ENCODE measurements at regions not wholly inside any gene's neighbourhood (a gene's known extent, or its start where the extent isn't known, plus 50 kb on each side); places are given as distances from the start of the nearest gene placed in this dataset.

DNA sequence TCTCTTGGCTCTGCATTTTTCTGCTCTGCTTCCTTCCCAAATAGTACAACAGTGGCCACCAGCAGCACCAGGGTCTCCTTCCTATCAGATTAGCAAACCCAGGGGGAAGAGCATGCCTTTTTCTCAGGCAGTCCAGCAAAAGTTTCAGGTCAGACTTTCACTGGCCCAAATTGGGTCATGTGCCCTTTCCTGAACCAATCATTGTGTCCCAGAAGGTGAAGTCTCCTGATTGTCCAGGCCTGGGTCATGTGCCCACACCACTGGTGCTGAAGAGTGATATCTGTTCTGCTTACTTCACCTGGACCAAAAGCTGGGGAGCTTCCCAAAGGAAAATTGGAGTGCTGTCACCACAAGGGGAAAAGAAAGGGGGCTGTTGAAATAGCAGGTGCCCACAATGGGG is 64.1 kb upstream of the ALX4 start:
- TF ChIP-seq, protein P1, sequence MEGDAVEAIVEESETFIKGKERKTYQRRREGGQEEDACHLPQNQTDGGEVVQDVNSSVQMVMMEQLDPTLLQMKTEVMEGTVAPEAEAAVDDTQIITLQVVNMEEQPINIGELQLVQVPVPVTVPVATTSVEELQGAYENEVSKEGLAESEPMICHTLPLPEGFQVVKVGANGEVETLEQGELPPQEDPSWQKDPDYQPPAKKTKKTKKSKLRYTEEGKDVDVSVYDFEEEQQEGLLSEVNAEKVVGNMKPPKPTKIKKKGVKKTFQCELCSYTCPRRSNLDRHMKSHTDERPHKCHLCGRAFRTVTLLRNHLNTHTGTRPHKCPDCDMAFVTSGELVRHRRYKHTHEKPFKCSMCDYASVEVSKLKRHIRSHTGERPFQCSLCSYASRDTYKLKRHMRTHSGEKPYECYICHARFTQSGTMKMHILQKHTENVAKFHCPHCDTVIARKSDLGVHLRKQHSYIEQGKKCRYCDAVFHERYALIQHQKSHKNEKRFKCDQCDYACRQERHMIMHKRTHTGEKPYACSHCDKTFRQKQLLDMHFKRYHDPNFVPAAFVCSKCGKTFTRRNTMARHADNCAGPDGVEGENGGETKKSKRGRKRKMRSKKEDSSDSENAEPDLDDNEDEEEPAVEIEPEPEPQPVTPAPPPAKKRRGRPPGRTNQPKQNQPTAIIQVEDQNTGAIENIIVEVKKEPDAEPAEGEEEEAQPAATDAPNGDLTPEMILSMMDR (IDR thresholded peaks at IDR 0.05): no peak
- TF ChIP-seq POLR2AphosphoS5 (IDR thresholded peaks at IDR 0.05): no peak

Data from upper lobe of left lung (tissue), 4 donors.